ENCODE measurements at regions not wholly inside any gene's neighbourhood (a gene's known extent, or its start where the extent isn't known, plus 50 kb on each side); places are given as distances from the start of the nearest gene placed in this dataset.
"Not testable (repeated sequence)": the region's sequence is repeated elsewhere in the genome, so short reads cannot be mapped to it uniquely, and the experiment has no call there.

GRCh38 chr2:91771604-91772003 is 3080.1 kb downstream of the RPIA start:
- TF ChIP-seq POLR2AphosphoS5 (IDR thresholded peaks at IDR 0.05; ENCODE audit: low read depth, low read length); SIN3A (IDR thresholded peaks at IDR 0.05; ENCODE audit: borderline replicate concordance, insufficient read depth, low read depth, low read length); TCF7L2 (IDR thresholded peaks at IDR 0.05; ENCODE audit: low read depth, low read length): not testable (repeated sequence)
- TF ChIP-seq, protein P1, sequence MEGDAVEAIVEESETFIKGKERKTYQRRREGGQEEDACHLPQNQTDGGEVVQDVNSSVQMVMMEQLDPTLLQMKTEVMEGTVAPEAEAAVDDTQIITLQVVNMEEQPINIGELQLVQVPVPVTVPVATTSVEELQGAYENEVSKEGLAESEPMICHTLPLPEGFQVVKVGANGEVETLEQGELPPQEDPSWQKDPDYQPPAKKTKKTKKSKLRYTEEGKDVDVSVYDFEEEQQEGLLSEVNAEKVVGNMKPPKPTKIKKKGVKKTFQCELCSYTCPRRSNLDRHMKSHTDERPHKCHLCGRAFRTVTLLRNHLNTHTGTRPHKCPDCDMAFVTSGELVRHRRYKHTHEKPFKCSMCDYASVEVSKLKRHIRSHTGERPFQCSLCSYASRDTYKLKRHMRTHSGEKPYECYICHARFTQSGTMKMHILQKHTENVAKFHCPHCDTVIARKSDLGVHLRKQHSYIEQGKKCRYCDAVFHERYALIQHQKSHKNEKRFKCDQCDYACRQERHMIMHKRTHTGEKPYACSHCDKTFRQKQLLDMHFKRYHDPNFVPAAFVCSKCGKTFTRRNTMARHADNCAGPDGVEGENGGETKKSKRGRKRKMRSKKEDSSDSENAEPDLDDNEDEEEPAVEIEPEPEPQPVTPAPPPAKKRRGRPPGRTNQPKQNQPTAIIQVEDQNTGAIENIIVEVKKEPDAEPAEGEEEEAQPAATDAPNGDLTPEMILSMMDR (IDR thresholded peaks at IDR 0.05): not testable (repeated sequence)
- TF ChIP-seq, protein P2, sequence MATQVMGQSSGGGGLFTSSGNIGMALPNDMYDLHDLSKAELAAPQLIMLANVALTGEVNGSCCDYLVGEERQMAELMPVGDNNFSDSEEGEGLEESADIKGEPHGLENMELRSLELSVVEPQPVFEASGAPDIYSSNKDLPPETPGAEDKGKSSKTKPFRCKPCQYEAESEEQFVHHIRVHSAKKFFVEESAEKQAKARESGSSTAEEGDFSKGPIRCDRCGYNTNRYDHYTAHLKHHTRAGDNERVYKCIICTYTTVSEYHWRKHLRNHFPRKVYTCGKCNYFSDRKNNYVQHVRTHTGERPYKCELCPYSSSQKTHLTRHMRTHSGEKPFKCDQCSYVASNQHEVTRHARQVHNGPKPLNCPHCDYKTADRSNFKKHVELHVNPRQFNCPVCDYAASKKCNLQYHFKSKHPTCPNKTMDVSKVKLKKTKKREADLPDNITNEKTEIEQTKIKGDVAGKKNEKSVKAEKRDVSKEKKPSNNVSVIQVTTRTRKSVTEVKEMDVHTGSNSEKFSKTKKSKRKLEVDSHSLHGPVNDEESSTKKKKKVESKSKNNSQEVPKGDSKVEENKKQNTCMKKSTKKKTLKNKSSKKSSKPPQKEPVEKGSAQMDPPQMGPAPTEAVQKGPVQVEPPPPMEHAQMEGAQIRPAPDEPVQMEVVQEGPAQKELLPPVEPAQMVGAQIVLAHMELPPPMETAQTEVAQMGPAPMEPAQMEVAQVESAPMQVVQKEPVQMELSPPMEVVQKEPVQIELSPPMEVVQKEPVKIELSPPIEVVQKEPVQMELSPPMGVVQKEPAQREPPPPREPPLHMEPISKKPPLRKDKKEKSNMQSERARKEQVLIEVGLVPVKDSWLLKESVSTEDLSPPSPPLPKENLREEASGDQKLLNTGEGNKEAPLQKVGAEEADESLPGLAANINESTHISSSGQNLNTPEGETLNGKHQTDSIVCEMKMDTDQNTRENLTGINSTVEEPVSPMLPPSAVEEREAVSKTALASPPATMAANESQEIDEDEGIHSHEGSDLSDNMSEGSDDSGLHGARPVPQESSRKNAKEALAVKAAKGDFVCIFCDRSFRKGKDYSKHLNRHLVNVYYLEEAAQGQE (IDR thresholded peaks at IDR 0.05; ENCODE audit: insufficient read depth in 1 of 2, low read depth in 2 of 2, low read length in 1 of 2): not testable (repeated sequence)
